ENCODE measurements at regions not wholly inside any gene's neighbourhood (a gene's known extent, or its start where the extent isn't known, plus 50 kb on each side); places are given as distances from the start of the nearest gene placed in this dataset.

- TF ChIP-seq CTCF (IDR thresholded peaks at IDR 0.05; ENCODE audit: low read depth, low read length, missing input control) (no peak), ATF3 (IDR thresholded peaks at IDR 0.05) (no peak), NR2F2 (IDR thresholded peaks at IDR 0.05) (no peak), YY1 (IDR thresholded peaks at IDR 0.05) (no peak), HNF4G (IDR thresholded peaks at IDR 0.05) (no peak)
Measured at GRCh38 chr7:133139350-133139749, 57.5 kb upstream of the CHCHD3 start.

Measured in liver (tissue), 3 donors.